MM.1S (cell line): ENCODE measurements at regions not wholly inside any gene's neighbourhood (a gene's known extent, or its start where the extent isn't known, plus 50 kb on each side); places are given as distances from the start of the nearest gene placed in this dataset.

Source experiments
- DNase-seq: peaks from one replicate; pipeline ENCODE4 v3.0.0-alpha.2; 2015
- H2AFZ ChIP-seq: fragments of 300-600 bp; sonication (generic); 2 replicates; pipeline ENCODE4 v1.6.0; 2016; ENCODE audit warnings: antibody characterized with exemption, low read length
- H3F3A ChIP-seq: fragments of 300-600 bp; sonication (generic); 2 replicates; pipeline ENCODE4 v1.6.1; 2016; ENCODE audit warnings: mild to moderate bottlenecking, antibody characterized with exemption, low read length, moderate library complexity, mixed read lengths; ENCODE audit not compliant: insufficient read depth
- H3K27ac ChIP-seq: fragments of 300-600 bp; sonication (generic); 2 replicates; pipeline ENCODE4 v1.5.1; 2016; ENCODE audit warnings: mild to moderate bottlenecking, low read length
- H3K27me3 ChIP-seq: fragments of 300-600 bp; sonication (generic); replicated peaks from 2 replicates; pipeline ENCODE4 v1.6.0; 2016; ENCODE audit warnings: low read length; ENCODE audit not compliant: insufficient read depth
- H3K36me3 ChIP-seq: fragments of 300-600 bp; sonication (generic); replicated peaks from 2 replicates; pipeline ENCODE4 v1.6.1; 2016; ENCODE audit warnings: mild to moderate bottlenecking, low read length, mixed read lengths; ENCODE audit not compliant: insufficient read depth
- H3K4me1 ChIP-seq: fragments of 300-600 bp; sonication (generic); 2 replicates; pipeline ENCODE4 v1.6.1; 2016; ENCODE audit warnings: low read length, mixed read lengths
- H3K4me2 ChIP-seq: fragments of 300-600 bp; sonication (generic); 2 replicates; pipeline ENCODE4 v1.6.0; 2016; ENCODE audit warnings: low read depth, low read length
- H3K4me3 ChIP-seq: fragments of 300-600 bp; sonication (generic); 2 replicates; pipeline ENCODE4 v1.5.1; 2016; ENCODE audit warnings: low read length, mixed read lengths
- H3K79me2 ChIP-seq: fragments of 300-600 bp; sonication (generic); 2 replicates; pipeline ENCODE4 v1.6.1; 2016; ENCODE audit warnings: mixed run types, low read length, mixed read lengths
- H3K9ac ChIP-seq: fragments of 300-600 bp; sonication (generic); 2 replicates; pipeline ENCODE4 v1.6.1; 2016; ENCODE audit warnings: low read length, mixed read lengths
- H3K9me2 ChIP-seq: fragments of 300-600 bp; sonication (generic); replicated peaks from 2 replicates; pipeline ENCODE4 v1.6.1; 2016; ENCODE audit warnings: mild to moderate bottlenecking, low read length, mixed read lengths; ENCODE audit not compliant: insufficient read depth
- H3K9me3 ChIP-seq: fragments of 300-600 bp; sonication (generic); replicated peaks from 2 replicates; pipeline ENCODE4 v1.6.1; 2016; ENCODE audit warnings: mild to moderate bottlenecking, low read length, mixed read lengths; ENCODE audit not compliant: insufficient read depth
- H4K20me1 ChIP-seq: fragments of 300-600 bp; sonication (generic); 2 replicates; pipeline ENCODE4 v1.6.1; 2016; ENCODE audit warnings: mild to moderate bottlenecking, low read length, moderate library complexity, mixed read lengths; ENCODE audit not compliant: insufficient read depth
- EZH2 ChIP-seq: fragments of 300-600 bp; sonication (generic); optimal IDR thresholded peaks from 2 replicates; pipeline ENCODE3; 2017; ENCODE audit warnings: low read depth, mild to moderate bottlenecking, antibody characterized with exemption, low read length, mixed read lengths
- EZH2phosphoT487 ChIP-seq: fragments of 300-600 bp; sonication (generic); IDR thresholded peaks from 2 replicates; pipeline ENCODE4 v1.6.1; 2018; ENCODE audit warnings: antibody characterized with exemption, low read length
- TF ChIP-seq, protein P1 (sequence below): fragments of 300-600 bp; sonication (generic); IDR thresholded peaks from 2 replicates; pipeline ENCODE4 v1.5.1; 2016; ENCODE audit warnings: antibody characterized with exemption, low read length, mixed read lengths

DNA sequence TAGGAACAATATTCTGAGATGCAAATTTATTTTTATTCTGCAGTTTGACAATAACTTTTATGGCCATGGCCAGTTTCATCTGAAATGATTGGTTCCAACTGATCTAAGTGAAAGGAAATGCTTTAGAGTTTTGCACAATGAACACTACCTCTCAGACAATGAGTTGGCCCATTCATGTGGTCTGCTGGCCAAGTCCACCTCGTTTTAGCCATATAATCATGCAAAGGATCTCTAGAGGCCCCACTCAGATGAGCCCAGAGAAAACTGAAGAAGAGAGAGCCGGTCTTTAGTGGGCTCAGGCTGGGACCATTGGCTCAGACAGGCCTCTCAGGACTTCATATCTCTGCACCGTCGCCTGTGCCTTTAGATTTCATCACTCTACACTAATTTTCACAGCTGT is 254.7 kb downstream of the MREG start:
- Histone ChIP-seq H3K79me2 (no peaks in the 10 kb centered on the region), H3K27me3 (no peaks in the 10 kb centered on the region), H3K9me2 (no peaks in the 10 kb centered on the region), H3K9me3 (no peaks in the 10 kb centered on the region), H3F3A (no peaks in the 10 kb centered on the region), H3K9ac (no peak overlapping the region), H4K20me1 (no peaks in the 10 kb centered on the region), H2AFZ (no peak overlapping the region), H3K4me1 (no peaks in the 10 kb centered on the region), H3K36me3 (no peaks in the 10 kb centered on the region), H3K27ac (no peak overlapping the region), H3K4me2 (no peak overlapping the region), H3K4me3 (no peak overlapping the region)
- no peak for TF ChIP-seq EZH2
- DNase-seq: no peak

DNA sequence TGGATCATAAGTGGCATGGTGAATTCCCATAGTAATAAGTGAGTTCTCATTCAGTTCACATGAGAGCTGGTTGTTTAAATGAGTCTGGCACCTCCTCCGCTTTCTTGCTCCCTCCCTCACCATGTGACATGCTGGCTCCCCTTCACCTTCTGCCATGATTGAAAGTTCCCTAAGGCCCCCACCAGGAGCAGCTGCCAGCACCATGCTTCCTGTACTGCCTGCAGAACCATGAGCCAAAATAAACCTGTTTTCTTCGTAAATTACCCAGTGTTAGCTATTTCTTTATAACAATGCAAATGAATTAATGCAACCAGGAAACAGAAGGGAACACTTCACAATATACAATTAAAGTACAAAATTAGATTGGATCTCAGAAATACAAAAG is 257.0 kb downstream of the MREG start:
- Histone ChIP-seq H2AFZ (no peak overlapping the region), H3F3A (no peaks in the 10 kb centered on the region), H3K4me3 (no peak overlapping the region), H3K9me3 (no peaks in the 10 kb centered on the region), H3K79me2 (no peaks in the 10 kb centered on the region), H3K36me3 (no peaks in the 10 kb centered on the region), H3K27ac (no peak overlapping the region), H3K4me2 (no peak overlapping the region), H3K4me1 (no peaks in the 10 kb centered on the region), H3K9me2 (no peaks in the 10 kb centered on the region), H3K9ac (no peak overlapping the region), H3K27me3 (no peaks in the 10 kb centered on the region), H4K20me1 (no peaks in the 10 kb centered on the region)
- no peak for DNase-seq
- TF ChIP-seq EZH2 (no peak), EZH2phosphoT487 (no peak)
- TF ChIP-seq, protein P1, sequence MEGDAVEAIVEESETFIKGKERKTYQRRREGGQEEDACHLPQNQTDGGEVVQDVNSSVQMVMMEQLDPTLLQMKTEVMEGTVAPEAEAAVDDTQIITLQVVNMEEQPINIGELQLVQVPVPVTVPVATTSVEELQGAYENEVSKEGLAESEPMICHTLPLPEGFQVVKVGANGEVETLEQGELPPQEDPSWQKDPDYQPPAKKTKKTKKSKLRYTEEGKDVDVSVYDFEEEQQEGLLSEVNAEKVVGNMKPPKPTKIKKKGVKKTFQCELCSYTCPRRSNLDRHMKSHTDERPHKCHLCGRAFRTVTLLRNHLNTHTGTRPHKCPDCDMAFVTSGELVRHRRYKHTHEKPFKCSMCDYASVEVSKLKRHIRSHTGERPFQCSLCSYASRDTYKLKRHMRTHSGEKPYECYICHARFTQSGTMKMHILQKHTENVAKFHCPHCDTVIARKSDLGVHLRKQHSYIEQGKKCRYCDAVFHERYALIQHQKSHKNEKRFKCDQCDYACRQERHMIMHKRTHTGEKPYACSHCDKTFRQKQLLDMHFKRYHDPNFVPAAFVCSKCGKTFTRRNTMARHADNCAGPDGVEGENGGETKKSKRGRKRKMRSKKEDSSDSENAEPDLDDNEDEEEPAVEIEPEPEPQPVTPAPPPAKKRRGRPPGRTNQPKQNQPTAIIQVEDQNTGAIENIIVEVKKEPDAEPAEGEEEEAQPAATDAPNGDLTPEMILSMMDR: no peak

DNA sequence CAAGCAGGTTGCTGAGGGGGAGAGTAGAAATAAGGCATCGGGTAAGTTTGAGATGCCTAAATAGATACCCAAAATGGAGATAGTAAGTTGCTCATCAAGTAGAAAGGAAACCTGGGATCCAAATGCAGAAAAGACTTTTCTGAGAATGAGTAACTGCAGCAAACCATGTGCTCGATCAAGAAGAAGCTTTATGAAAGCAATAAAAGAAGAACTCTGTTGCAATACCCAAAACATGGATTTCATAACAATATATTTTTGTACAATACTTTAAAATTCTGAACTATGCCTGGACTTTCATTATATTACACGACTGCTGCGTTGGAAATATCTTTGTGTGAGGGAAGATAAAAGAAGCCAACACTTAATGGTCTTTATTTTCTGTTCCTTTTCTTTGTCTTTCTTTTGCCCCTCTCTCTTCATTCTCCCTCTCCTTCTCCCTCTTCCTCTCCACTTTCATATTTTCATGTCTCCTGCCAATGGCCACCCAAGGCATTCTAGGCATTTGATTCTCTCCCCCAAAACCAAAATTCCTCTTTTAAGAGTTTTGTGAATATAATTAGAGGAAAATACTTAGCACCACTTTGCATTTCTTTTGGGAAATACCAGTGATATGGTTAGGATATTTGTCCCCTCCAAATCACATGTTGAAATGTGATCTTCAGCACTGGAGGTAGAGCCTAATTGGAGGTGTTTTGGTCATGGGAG is 257.6 kb downstream of the MREG start:
- Histone ChIP-seq H3K79me2 (no peaks in the 10 kb centered on the region), H3K27ac (no peak overlapping the region), H3K9ac (no peak overlapping the region), H3K36me3 (no peaks in the 10 kb centered on the region), H3K27me3 (no peaks in the 10 kb centered on the region), H2AFZ (no peak overlapping the region), H4K20me1 (no peaks in the 10 kb centered on the region), H3K9me3 (no peaks in the 10 kb centered on the region), H3K9me2 (no peaks in the 10 kb centered on the region), H3F3A (no peaks in the 10 kb centered on the region), H3K4me1 (peaks cover 4% of the 10 kb centered on the region; the same call in 1 of the 2 replicates), H3K4me3 (no peak overlapping the region), H3K4me2 (no peak overlapping the region)
- DNase-seq: no peak
- no peak for TF ChIP-seq EZH2
- TF ChIP-seq, protein P1: no peak
- no peak for TF ChIP-seq EZH2phosphoT487

DNA sequence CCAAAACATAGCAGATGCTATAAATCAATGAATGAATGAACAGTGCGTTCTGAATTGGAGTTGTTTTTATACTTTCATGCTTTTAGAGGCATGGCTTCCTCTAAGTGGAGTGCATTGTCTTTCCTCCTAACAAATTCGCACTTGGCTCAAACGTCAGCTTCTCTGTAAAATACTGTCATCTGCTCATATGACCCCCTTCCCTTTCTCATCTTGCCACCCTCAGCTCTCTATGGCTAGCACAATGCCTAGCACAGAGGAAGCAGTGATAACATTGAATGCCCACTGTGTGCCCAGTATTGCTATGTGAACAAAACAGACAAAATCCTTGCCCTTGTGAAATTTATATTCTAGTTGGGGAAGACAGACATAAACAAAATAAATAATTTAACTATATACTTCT is 258.8 kb downstream of the MREG start:
- H3K9ac ChIP-seq: no peak overlapping the region
- H3K27ac ChIP-seq: no peak overlapping the region
- H3K4me1 ChIP-seq: peaks cover 16% of the 10 kb centered on the region
- H2AFZ ChIP-seq: no peak overlapping the region
- H3K9me3 ChIP-seq: no peaks in the 10 kb centered on the region
- no peaks in the 10 kb centered on the region for H3K36me3 ChIP-seq
- no peaks in the 10 kb centered on the region for H3F3A ChIP-seq
- TF ChIP-seq EZH2phosphoT487 (no peak), EZH2 (no peak)
- TF ChIP-seq, protein P1: no peak
- DNase-seq: no peak
- H3K4me2 ChIP-seq: no peak overlapping the region
- no peaks in the 10 kb centered on the region for H3K27me3 ChIP-seq
- H3K4me3 ChIP-seq: no peak overlapping the region
- H4K20me1 ChIP-seq: no peaks in the 10 kb centered on the region
- H3K9me2 ChIP-seq: no peaks in the 10 kb centered on the region
- H3K79me2 ChIP-seq: no peaks in the 10 kb centered on the region
